Activated naive CD4-positive, alpha-beta T cell treated with anti-CD3 and anti-CD28 coated beads, Interleukin-2, amount 10 ng/mL, durations not matched to agents 7 days and 5 days (primary cell): ENCODE measurements at regions not wholly inside any gene's neighbourhood (a gene's known extent, or its start where the extent isn't known, plus 50 kb on each side); places are given as distances from the start of the nearest gene placed in this dataset.

Source experiments
- CTCF ChIA-PET: fragments of 350-600 bp; sonication (Branson Sonifier 250); formaldehyde crosslinking; loops from one replicate; lab custom pipeline; 2021; ENCODE audit warnings: antibody characterized with exemption; lab: Charles Lee
- DNase-seq: peaks from one replicate; pipeline ENCODE4 v3.0.0-alpha.2; 2020
- H3K27ac Mint-ChIP-seq: one replicate; pipeline ENCODE4 v1.8.0; 2021; ENCODE audit warnings: mild to moderate bottlenecking, moderate library complexity, mixed read lengths
- H3K27me3 Mint-ChIP-seq: one replicate; pipeline ENCODE4 v1.8.0; 2021; ENCODE audit warnings: mild to moderate bottlenecking, mixed read lengths
- H3K36me3 Mint-ChIP-seq: one replicate; pipeline ENCODE4 v1.8.0; 2021; ENCODE audit warnings: mixed read lengths
- H3K4me1 Mint-ChIP-seq: one replicate; pipeline ENCODE4 v1.8.0; 2021; ENCODE audit warnings: mixed read lengths
- H3K4me3 Mint-ChIP-seq: one replicate; pipeline ENCODE4 v1.8.0; 2021; ENCODE audit warnings: mild to moderate bottlenecking, moderate library complexity, mixed read lengths
- H3K9me3 Mint-ChIP-seq: one replicate; pipeline ENCODE4 v1.8.0; 2021; ENCODE audit warnings: mixed read lengths

- Mint-ChIP-seq H3K4me1 (no peaks in the 10 kb centered on the region), H3K4me3 (no peak overlapping the region), H3K9me3 (no peaks in the 10 kb centered on the region), H3K27me3 (no peaks in the 10 kb centered on the region), H3K27ac (no peak overlapping the region), H3K36me3 (no peaks in the 10 kb centered on the region)
- CTCF ChIA-PET, result no interaction called here
- DNase-seq, result no peak
These were observed 109.1 kb downstream of the COL6A6 start for GRCh38 chr3:130626049-130626448.

GRCh38 chr3:130627143-130627855 is 110.3 kb downstream of the COL6A6 start:
- no peaks in the 10 kb centered on the region for H3K36me3 Mint-ChIP-seq
- H3K4me1 Mint-ChIP-seq, result no peaks in the 10 kb centered on the region
- H3K9me3 Mint-ChIP-seq, result no peaks in the 10 kb centered on the region
- H3K4me3 Mint-ChIP-seq, result no peak overlapping the region
- CTCF ChIA-PET, result no interaction called here
- DNase-seq, result no peak
- no peaks in the 10 kb centered on the region for H3K27me3 Mint-ChIP-seq
- H3K27ac Mint-ChIP-seq, result no peak overlapping the region

GRCh38 chr3:130627882-130628281 is 110.9 kb downstream of the COL6A6 start:
- Mint-ChIP-seq H3K9me3 (no peaks in the 10 kb centered on the region), H3K36me3 (no peaks in the 10 kb centered on the region), H3K4me3 (no peak overlapping the region), H3K4me1 (no peaks in the 10 kb centered on the region), H3K27ac (no peak overlapping the region), H3K27me3 (no peaks in the 10 kb centered on the region)
- CTCF ChIA-PET, result no interaction called here
- no peak for DNase-seq
